AG09319 (cell line): ENCODE measurements at regions not wholly inside any gene's neighbourhood (a gene's known extent, or its start where the extent isn't known, plus 50 kb on each side); places are given as distances from the start of the nearest gene placed in this dataset.

Experiments
- DNase-seq: peaks from one replicate; pipeline ENCODE4 v3.0.0-alpha.2; 2010; ENCODE audit warnings: low read depth; ENCODE audit errors: extremely low read depth
- TF ChIP-seq, protein P1 (sequence below): IDR thresholded peaks from 2 replicates; pipeline ENCODE4 v1.5.1; 2011; ENCODE audit warnings: low read depth, mild to moderate bottlenecking, inconsistent platforms, low read length, moderate library complexity

DNA sequence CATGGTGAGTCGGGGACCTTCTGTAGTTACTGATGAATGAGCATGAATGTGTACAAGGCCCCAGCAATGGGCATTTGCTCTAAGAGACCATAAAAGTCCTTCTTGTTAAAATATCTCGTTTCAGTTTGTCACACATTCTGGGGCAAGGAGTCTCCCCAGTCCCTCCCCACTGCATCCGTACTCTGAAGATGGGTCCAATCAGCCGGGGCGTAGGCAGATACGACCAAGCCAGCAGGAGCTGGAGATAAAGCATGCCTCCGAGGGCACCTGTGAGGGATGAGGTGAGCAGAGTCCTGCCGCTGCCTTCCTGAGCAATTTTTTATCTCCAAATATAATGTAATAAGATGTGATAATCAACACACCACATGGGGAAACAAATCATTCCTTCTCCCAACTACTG, 528.5 kb downstream of the BCL11B start:
- no peak for DNase-seq
- TF ChIP-seq, protein P1, sequence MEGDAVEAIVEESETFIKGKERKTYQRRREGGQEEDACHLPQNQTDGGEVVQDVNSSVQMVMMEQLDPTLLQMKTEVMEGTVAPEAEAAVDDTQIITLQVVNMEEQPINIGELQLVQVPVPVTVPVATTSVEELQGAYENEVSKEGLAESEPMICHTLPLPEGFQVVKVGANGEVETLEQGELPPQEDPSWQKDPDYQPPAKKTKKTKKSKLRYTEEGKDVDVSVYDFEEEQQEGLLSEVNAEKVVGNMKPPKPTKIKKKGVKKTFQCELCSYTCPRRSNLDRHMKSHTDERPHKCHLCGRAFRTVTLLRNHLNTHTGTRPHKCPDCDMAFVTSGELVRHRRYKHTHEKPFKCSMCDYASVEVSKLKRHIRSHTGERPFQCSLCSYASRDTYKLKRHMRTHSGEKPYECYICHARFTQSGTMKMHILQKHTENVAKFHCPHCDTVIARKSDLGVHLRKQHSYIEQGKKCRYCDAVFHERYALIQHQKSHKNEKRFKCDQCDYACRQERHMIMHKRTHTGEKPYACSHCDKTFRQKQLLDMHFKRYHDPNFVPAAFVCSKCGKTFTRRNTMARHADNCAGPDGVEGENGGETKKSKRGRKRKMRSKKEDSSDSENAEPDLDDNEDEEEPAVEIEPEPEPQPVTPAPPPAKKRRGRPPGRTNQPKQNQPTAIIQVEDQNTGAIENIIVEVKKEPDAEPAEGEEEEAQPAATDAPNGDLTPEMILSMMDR = no peak

DNA sequence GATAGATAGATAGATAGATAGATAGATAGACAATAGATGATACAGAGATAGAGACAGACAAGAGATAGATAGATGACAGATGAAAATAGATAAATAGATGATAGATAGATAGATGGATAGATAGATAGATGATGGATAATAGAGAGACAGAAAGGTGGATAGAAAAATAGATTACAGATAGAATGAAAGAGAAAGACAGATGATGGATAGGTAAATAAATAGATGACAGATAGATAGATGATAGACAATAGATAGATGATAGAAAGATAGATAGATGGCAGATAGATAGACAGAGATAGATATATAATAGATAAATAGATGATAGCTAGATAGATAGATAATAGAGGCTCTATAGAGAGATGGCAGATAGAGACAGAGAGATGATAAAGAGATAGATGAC, 523.0 kb downstream of the BCL11B start:
- TF ChIP-seq, protein P1 = no peak

DNA sequence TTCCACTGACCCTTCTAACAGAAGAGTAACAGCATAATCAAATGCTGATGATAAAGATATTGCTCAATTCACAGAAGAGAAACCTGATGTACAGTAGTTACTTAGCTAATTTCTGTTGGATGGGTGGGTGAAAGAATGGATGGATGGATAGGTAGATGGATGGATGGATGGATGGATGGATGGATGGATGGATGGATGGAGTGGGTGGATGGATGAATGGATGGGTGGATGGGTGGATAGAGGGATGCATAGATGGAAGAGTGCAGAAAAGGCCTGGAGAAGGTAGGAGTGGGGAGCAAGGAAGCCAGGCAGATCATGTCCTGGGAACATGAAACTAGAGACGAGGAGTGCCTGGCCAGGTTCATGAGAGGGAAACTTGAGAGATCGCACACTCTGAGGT, 520.9 kb downstream of the BCL11B start:
- DNase-seq = no peak
- TF ChIP-seq, protein P1 = no peak

More for the DNA sequence above, 523.0 kb downstream of the BCL11B start:
- DNase-seq = no peak

DNA sequence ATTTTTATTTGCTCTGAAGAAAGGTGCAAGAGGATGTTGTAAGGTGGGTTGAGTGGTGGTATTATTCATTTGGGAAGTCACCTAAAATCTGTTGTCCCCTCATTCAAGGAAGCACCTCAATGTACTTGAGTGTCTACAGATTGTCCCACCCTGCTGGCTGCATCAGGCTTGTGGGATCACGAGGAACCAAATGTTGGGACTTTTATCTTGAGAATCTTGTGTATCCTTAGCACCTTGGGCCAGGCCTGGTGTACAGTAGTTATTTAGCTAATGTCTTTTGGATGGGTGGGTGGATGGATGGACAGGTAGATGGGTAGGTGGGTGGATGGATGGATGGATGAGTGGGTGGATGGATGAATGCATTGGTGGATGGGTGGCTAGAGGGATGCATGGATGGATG, 519.3 kb downstream of the BCL11B start:
- DNase-seq = no peak
- TF ChIP-seq, protein P1 = no peak

DNA sequence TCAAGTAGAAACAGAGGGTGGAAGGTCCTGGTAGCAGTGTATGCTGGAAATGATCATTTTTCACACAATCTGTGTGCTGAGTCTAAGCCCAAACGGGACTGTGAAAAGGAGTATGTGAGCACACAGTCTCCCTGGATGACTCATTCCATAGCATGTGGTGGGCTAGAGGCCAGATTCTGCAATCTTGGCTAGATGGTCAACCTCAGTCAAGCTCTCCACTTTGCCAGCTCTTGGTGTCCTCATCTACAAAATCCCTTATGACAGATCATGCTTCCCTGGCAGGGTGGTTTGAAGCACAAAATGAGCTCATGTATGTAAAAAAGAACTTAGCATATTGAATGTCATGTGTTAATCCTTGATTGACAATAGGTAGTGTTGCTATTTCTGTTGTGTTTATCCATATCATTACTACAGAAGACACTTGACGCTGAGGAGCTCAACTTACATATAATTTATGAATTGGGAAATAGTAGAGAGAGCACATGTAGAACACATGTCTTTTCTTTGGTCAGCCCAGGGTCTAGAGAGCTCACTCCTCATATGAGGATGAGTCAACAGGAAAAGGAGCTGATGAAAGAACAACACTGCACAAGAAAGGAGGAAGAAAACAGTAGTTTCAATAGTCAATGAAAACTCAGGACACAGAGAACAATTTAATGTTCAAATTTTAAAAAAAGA, 517.5 kb downstream of the BCL11B start:
- TF ChIP-seq, protein P1 = no peak
- DNase-seq = no peak

DNA sequence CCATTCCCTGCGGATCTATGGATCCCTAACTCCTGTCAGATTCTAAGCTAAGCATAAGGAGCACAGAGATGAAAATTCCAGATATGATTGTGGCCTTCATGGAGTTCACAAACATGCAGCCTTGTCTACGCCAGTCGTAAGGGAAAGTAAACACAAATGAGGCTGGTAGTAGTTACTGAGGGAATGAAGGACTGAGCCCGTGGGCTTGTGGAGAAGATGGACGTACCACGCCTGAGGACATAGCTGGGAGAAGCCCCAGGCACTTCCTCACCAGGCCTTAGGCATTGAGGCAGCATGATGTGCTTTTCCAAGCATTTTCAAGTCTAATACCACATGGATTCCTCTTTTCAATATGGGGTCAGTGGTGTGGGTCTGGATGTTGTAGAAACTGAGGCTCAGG, 515.2 kb downstream of the BCL11B start:
- DNase-seq = no peak
- TF ChIP-seq, protein P1 = no peak

DNA sequence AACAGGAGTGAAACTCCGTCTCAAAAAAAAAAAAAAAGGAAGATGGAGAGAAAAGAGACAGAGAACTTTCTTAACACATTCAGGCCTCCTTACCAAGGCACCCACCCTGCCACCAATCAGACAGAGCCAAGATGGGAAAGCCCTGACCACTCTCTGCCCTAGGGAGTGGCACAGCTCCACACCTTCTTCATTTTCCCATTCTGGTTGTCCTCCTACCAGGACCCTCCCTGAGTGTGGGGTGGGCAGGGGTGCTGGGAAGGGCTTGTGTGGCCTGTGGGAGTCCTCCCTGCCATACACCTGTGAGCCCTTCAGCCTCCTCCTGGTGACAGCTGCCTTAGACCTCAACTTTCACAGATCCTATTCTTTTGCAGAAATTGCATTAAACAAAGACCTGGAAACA, 513.6 kb downstream of the BCL11B start:
- TF ChIP-seq, protein P1 = no peak

More for the DNA sequence above, 513.6 kb downstream of the BCL11B start:
- DNase-seq = no peak
